ENCODE measurements at regions not wholly inside any gene's neighbourhood (a gene's known extent, or its start where the extent isn't known, plus 50 kb on each side); places are given as distances from the start of the nearest gene placed in this dataset.

DNA sequence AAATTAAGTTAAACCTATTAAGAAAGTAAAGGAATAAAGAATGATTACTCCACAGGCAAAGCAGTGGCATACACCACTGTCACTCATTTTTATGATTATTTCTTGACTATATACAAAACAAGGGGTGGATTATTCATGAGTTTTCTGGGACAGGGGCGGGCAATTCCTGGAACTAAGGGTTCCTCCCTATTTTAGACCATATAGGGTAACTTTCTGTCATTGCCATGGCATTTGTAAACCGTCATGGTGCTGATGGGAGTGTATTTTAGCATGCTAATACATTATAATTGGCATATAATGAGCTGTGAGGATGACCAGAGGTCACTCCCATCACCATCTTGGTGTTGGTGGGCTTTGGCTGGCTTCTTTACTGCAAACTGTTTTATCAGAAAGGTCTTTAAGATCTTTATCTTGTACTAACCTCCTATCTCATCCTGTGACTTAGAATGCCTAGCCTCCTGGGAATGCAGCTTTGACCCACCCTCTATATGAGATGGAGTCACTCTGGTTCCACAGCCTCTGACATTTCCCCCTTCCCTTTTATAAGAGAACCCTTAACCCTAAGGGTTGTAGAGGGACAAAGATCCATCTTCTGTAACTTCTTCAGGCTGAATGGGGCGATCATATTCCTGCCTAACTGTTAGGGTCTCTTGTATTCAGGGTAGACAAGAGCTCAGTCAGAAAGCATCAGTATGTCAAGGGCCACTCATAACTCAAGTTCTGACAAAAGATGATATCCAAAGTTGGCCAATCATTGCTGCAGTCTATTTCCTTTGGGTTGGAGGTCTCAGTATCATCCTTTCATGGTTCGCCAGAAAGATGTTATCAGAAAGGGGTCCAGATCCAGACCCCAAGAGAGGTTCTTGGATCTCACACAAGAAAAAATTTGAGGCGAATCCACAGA, 79.5 kb upstream of the LIPC start:
- DNase-seq (ENCODE audit: low spot score in 2 of 2) = no peak
- Histone ChIP-seq H3K36me3 (no peaks in the 10 kb centered on the region), H3K27me3 (no peaks in the 10 kb centered on the region), H3K4me1 (no peaks in the 10 kb centered on the region), H3K9me3 (no peaks in the 10 kb centered on the region), H3K4me3 (no peak overlapping the region), H3K27ac (no peak overlapping the region)
- intact Hi-C loops (cut with DNase I) = no loop called here
- TF ChIP-seq, protein P1, sequence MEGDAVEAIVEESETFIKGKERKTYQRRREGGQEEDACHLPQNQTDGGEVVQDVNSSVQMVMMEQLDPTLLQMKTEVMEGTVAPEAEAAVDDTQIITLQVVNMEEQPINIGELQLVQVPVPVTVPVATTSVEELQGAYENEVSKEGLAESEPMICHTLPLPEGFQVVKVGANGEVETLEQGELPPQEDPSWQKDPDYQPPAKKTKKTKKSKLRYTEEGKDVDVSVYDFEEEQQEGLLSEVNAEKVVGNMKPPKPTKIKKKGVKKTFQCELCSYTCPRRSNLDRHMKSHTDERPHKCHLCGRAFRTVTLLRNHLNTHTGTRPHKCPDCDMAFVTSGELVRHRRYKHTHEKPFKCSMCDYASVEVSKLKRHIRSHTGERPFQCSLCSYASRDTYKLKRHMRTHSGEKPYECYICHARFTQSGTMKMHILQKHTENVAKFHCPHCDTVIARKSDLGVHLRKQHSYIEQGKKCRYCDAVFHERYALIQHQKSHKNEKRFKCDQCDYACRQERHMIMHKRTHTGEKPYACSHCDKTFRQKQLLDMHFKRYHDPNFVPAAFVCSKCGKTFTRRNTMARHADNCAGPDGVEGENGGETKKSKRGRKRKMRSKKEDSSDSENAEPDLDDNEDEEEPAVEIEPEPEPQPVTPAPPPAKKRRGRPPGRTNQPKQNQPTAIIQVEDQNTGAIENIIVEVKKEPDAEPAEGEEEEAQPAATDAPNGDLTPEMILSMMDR (IDR thresholded peaks at IDR 0.05) = no peak

DNA sequence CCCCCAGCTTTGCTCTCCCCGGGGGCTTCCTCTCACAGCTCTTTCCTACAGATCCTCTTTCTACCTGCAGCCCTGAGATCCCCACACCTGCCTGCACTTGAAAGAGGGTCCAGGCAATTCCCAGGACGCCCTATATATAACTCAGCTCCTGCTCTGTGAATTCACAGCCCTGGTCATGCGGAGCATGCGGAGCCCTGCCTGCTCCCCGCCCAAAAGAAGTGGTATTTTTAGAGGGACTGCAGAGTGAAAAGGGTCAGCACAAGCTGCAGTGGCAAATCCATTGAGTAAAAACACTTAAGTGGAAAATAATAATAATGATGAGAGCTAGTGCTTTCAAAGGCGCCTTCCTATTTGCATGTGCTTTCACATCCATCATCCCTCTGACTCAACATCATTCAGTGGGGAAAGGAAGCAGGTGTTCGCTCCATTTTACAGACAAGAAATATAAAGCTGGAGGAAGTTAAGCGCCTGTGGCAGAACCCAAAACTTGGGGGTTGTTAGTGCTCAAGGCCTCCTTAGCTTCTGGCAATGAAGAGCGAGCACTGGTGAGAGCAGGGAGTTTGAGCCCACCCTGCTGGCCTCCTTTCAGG, 76.3 kb upstream of the LIPC start:
- no peaks in the 10 kb centered on the region for H3K9me3 ChIP-seq
- no peak for DNase-seq (ENCODE audit: low spot score in 2 of 2)
- intact Hi-C loops (cut with DNase I) = no loop called here
- H3K4me1 ChIP-seq = no peaks in the 10 kb centered on the region
- H3K4me3 ChIP-seq = no peak overlapping the region
- no peak overlapping the region for H3K27ac ChIP-seq
- no peaks in the 10 kb centered on the region for H3K27me3 ChIP-seq
- TF ChIP-seq, protein P1 (IDR thresholded peaks at IDR 0.05) = no peak
- H3K36me3 ChIP-seq = no peaks in the 10 kb centered on the region

DNA sequence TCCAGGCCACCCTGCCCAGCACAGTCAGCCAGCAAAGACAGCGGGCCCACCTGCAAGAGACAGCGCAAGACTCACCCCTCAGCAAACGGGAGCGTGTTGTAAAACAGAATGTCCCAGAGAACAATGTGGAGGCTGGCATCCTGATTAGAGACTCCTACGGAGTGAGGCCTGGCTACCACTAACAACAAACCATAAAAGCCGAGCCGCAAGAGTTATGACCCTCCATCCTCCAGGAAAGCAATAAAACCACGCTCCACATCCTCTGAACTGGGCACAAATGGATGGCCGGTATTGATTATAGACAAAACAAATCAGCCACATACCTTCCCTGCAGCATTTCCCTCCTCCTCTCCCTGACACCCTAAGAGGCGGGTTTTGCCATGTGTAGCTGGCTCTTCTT, 75.8 kb upstream of the LIPC start:
- no peaks in the 10 kb centered on the region for H3K9me3 ChIP-seq
- intact Hi-C loops (cut with DNase I) = no loop called here

DNA sequence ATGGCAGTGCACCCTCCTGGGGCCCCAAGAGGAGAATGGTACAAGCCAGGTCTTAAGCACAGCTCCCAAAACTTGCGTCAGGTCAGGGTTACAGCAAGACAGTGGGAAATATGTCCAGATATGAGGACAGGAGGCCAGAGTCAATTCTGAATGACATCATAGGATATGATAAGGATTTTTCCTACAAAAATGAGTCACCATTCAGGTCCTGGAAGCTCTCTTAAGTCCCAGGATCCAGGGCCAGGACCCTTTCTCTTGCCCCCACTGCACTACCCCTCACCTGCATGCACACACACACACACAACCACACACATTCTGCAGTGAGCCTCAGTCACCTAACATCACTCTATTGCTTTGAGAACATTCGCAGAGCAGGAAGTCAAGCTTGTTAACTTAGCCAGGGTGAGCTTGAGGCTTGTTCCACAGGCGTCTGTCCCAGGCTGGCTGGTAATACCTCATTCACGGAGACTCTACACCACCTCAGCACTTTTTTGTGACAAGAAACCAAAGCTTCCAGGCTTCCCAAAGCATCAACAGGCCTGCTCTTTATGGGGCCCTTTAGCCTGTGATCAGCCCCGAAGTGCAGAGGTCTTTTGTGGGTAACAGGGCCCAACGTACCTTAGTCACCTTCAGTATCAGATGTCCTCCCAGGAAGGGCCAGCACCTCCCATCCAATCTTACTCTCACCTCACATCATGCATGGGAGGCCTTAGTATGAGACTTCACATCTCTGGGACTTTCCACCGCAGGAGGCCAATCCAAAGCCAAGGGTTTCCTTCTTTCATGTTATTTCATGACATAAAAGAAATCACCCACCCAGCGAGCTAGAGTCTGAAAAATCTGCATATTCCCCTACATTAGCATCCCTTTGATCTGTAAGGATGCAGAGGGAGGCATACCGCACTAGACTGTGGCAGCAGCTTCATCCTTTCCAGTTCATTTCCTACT, 74.0 kb upstream of the LIPC start:
- H3K27me3 ChIP-seq = no peaks in the 10 kb centered on the region
- no peak overlapping the region for H3K27ac ChIP-seq
- TF ChIP-seq, protein P1 (IDR thresholded peaks at IDR 0.05) = no peak
- H3K4me3 ChIP-seq = no peak overlapping the region
- DNase-seq (ENCODE audit: low spot score in 2 of 2) = no peak
- no peaks in the 10 kb centered on the region for H3K36me3 ChIP-seq
- H3K9me3 ChIP-seq = no peaks in the 10 kb centered on the region
- intact Hi-C loops (cut with DNase I) = no loop called here
- no peaks in the 10 kb centered on the region for H3K4me1 ChIP-seq

More for the DNA sequence above, 75.8 kb upstream of the LIPC start:
- Histone ChIP-seq H3K4me3 (no peak overlapping the region), H3K27ac (no peak overlapping the region), H3K4me1 (no peaks in the 10 kb centered on the region), H3K27me3 (no peaks in the 10 kb centered on the region), H3K36me3 (no peaks in the 10 kb centered on the region)
- no peak for DNase-seq (ENCODE audit: low spot score in 2 of 2)
- TF ChIP-seq, protein P1 (IDR thresholded peaks at IDR 0.05) = no peak

DNA sequence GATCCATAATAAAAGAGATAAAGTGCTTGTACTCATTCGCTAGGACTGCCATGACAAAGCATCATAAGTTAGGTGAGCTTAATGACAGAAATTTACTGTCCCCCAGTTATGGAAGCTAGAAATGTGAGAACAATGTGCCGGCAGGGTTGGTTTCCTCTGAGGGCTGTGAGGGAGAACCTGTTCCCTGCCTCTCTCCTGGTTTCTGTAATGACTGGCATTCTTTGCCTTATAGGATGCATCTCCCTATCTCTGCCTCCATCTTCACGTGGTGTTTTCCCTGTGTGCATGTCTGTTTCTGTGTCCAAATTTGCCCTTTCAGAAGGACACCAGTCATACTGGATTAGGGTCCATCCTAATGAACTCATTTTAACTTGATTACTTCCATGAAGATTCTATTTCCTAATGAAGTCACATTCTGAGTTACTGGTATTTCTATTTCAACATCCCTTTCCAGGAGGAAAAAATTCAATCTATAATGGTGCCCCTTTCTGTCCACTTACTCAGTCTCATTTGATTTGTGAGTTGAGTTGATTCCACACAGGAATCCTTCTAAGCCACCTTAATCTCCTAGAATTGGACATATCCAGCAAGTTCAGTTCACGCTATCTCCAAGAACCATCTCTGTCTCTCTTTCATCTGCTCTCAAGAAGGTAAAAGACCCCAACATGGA, 71.2 kb upstream of the LIPC start:
- intact Hi-C loops (cut with DNase I) = no loop called here
- DNase-seq (ENCODE audit: low spot score in 2 of 2) = no peak
- Histone ChIP-seq H3K9me3 (no peaks in the 10 kb centered on the region), H3K4me3 (no peak overlapping the region), H3K36me3 (no peaks in the 10 kb centered on the region), H3K4me1 (no peaks in the 10 kb centered on the region), H3K27me3 (no peaks in the 10 kb centered on the region), H3K27ac (no peak overlapping the region)
- TF ChIP-seq, protein P1 (IDR thresholded peaks at IDR 0.05) = no peak
